ENCODE measurements at regions not wholly inside any gene's neighbourhood (a gene's known extent, or its start where the extent isn't known, plus 50 kb on each side); places are given as distances from the start of the nearest gene placed in this dataset.

- TF ChIP-seq CTCF (conservative IDR thresholded peaks at IDR 0.05; ENCODE audit: low read length) (no peak), EZH2phosphoT487 (IDR thresholded peaks at IDR 0.05; ENCODE audit: borderline replicate concordance, low read depth, low read length) (no peak)
Observed at GRCh38 chr4:1502501-1502886, 96.3 kb upstream of the NKX1-1 start.

All from OCI-LY7 (cell line).